Astrocyte (in vitro differentiated cells and primary cell): ENCODE measurements at regions not wholly inside any gene's neighbourhood (a gene's known extent, or its start where the extent isn't known, plus 50 kb on each side); places are given as distances from the start of the nearest gene placed in this dataset.

ENCODE experiments used
- DNase-seq: peaks from one replicate; pipeline ENCODE4 v3.0.0-alpha.2; 2010; ENCODE audit warnings: low read depth
- FAIRE-seq: peaks from 2 replicates; lab custom pipeline; 2011; peaks lifted over from hg19 to GRCh38; lab: Jason Lieb, UNC
- H2AFZ ChIP-seq: 2 replicates; pipeline ENCODE4 v1.6.0; 2012; ENCODE audit warnings: low read depth, low read length, inconsistent platforms
- H3K27ac ChIP-seq: 2 replicates; pipeline ENCODE4 v1.5.1; 2011; ENCODE audit warnings: low read depth, low read length, inconsistent platforms
- H3K27me3 ChIP-seq: 2 replicates; pipeline ENCODE4 v1.6.0; 2011; ENCODE audit warnings: low read length, inconsistent platforms; ENCODE audit not compliant: insufficient read depth
- H3K36me3 ChIP-seq: 2 replicates; pipeline ENCODE4 v1.5.1; 2011; ENCODE audit warnings: low read length, inconsistent platforms; ENCODE audit not compliant: insufficient read depth
- H3K4me1 ChIP-seq: 2 replicates; pipeline ENCODE4 v1.5.1; 2011; ENCODE audit warnings: low read length, inconsistent platforms; ENCODE audit not compliant: insufficient read depth
- H3K4me2 ChIP-seq: 2 replicates; pipeline ENCODE4 v1.6.0; 2012; ENCODE audit warnings: low read length, inconsistent platforms
- H3K4me3 ChIP-seq: 2 replicates; pipeline ENCODE4 v1.5.1; 2011; ENCODE audit warnings: low read depth, mild to moderate bottlenecking, low read length, inconsistent platforms; ENCODE audit not compliant: insufficient read depth
- H3K79me2 ChIP-seq: 2 replicates; pipeline ENCODE4 v1.6.0; 2012; ENCODE audit warnings: mild to moderate bottlenecking, low read length, inconsistent platforms; ENCODE audit not compliant: insufficient read depth
- H3K9ac ChIP-seq: 2 replicates; pipeline ENCODE4 v1.6.0; 2012; ENCODE audit warnings: mild to moderate bottlenecking, low read length, inconsistent platforms
- H3K9me3 ChIP-seq: 2 replicates; pipeline ENCODE4 v1.5.1; 2012; ENCODE audit warnings: low read depth, mild to moderate bottlenecking, low read length, inconsistent platforms; ENCODE audit not compliant: insufficient read depth
- H4K20me1 ChIP-seq: 2 replicates; pipeline ENCODE4 v1.6.0; 2012; ENCODE audit warnings: low read length, inconsistent platforms; ENCODE audit not compliant: insufficient read depth
- H3K27ac Mint-ChIP-seq: one replicate; pipeline ENCODE4 v1.8.0; 2021; ENCODE audit warnings: mild to moderate bottlenecking, mixed read lengths; ENCODE audit not compliant: unreplicated experiment
- H3K27me3 Mint-ChIP-seq: one replicate; pipeline ENCODE4 v1.8.0; 2021; ENCODE audit warnings: low read depth, mixed read lengths; ENCODE audit not compliant: unreplicated experiment
- H3K36me3 Mint-ChIP-seq: one replicate; pipeline ENCODE4 v1.8.0; 2021; ENCODE audit warnings: low read depth, mixed read lengths; ENCODE audit not compliant: unreplicated experiment
- H3K4me1 Mint-ChIP-seq: one replicate; pipeline ENCODE4 v1.8.0; 2021; ENCODE audit warnings: low read depth, mixed read lengths; ENCODE audit not compliant: unreplicated experiment
- H3K4me3 Mint-ChIP-seq: one replicate; pipeline ENCODE4 v1.8.0; 2021; ENCODE audit warnings: mild to moderate bottlenecking, moderate library complexity, mixed read lengths; ENCODE audit not compliant: unreplicated experiment
- H3K9me3 Mint-ChIP-seq: one replicate; pipeline ENCODE4 v1.8.0; 2021; ENCODE audit warnings: mild to moderate bottlenecking, mixed read lengths; ENCODE audit not compliant: unreplicated experiment
- CTCF ChIP-seq: IDR thresholded peaks from 2 replicates; pipeline ENCODE4 v1.5.1; 2011; ENCODE audit warnings: low read depth, mild to moderate bottlenecking, inconsistent platforms, low read length, moderate library complexity; ENCODE audit not compliant: insufficient read depth
- EZH2 ChIP-seq: IDR thresholded peaks from 2 replicates; pipeline ENCODE4 v1.6.1; 2012; ENCODE audit warnings: mild to moderate bottlenecking, low read length, inconsistent platforms; ENCODE audit not compliant: insufficient read depth

GRCh38 chr2:149806651-149807050 is 219.1 kb upstream of the MMADHC start:
- no peaks in the 10 kb centered on the region for H3K9me3 Mint-ChIP-seq
- no peak overlapping the region for H2AFZ ChIP-seq
- FAIRE-seq = no peak
- H3K27me3 ChIP-seq = no peaks in the 10 kb centered on the region
- no peak overlapping the region for H3K4me3 Mint-ChIP-seq
- no peaks in the 10 kb centered on the region for H3K9me3 ChIP-seq
- no peaks in the 10 kb centered on the region for H3K4me1 ChIP-seq
- DNase-seq = no peak
- H3K9ac ChIP-seq = no peak overlapping the region
- H3K4me3 ChIP-seq = no peak overlapping the region
- H3K36me3 Mint-ChIP-seq = no peaks in the 10 kb centered on the region
- H3K27ac ChIP-seq = no peak overlapping the region
- H3K27ac Mint-ChIP-seq = no peak overlapping the region
- H3K36me3 ChIP-seq = no peaks in the 10 kb centered on the region
- no peaks in the 10 kb centered on the region for H4K20me1 ChIP-seq
- H3K79me2 ChIP-seq = no peaks in the 10 kb centered on the region
- no peaks in the 10 kb centered on the region for H3K4me1 Mint-ChIP-seq
- H3K27me3 Mint-ChIP-seq = peaks cover 5% of the 10 kb centered on the region
- TF ChIP-seq CTCF = no peak
- no peak for TF ChIP-seq EZH2
- H3K4me2 ChIP-seq = no peak overlapping the region

GRCh38 chr2:149800624-149801542 is 213.3 kb upstream of the MMADHC start:
- no peak overlapping the region for H3K27ac ChIP-seq
- no peak overlapping the region for H2AFZ ChIP-seq
- no peaks in the 10 kb centered on the region for H4K20me1 ChIP-seq
- no peaks in the 10 kb centered on the region for H3K36me3 ChIP-seq
- no peak overlapping the region for H3K4me2 ChIP-seq
- no peaks in the 10 kb centered on the region for H3K9me3 ChIP-seq
- Mint-ChIP-seq H3K4me3 (no peak overlapping the region), H3K27me3 (no peaks in the 10 kb centered on the region), H3K4me1 (peaks cover 2% of the 10 kb centered on the region), H3K36me3 (no peaks in the 10 kb centered on the region), H3K27ac (no peak overlapping the region), H3K9me3 (no peaks in the 10 kb centered on the region)
- H3K9ac ChIP-seq = no peak overlapping the region
- no peaks in the 10 kb centered on the region for H3K79me2 ChIP-seq
- DNase-seq = no peak
- no peaks in the 10 kb centered on the region for H3K27me3 ChIP-seq
- no peaks in the 10 kb centered on the region for H3K4me1 ChIP-seq
- no peak overlapping the region for H3K4me3 ChIP-seq
- no peak for FAIRE-seq
- TF ChIP-seq CTCF = no peak
- no peak for TF ChIP-seq EZH2
